A549 (cell line): ENCODE measurements at regions not wholly inside any gene's neighbourhood (a gene's known extent, or its start where the extent isn't known, plus 50 kb on each side); places are given as distances from the start of the nearest gene placed in this dataset.
"Not testable (repeated sequence)": the region's sequence is repeated elsewhere in the genome, so short reads cannot be mapped to it uniquely, and the experiment has no call there.

Experiments
- ATAC-seq, 2 experiments: fragments of 200-7000 bp in 1 of 2; fragments of >200 bp in 1 of 2; cut with Nextera tagmentation in 1 of 2; cut with Tn5 transposase in 1 of 2; 3 replicates each; pipeline versions ENCODE4 v1.8.0 to v1.9.1; 2018 to 2020; ENCODE audit warnings: mild to moderate bottlenecking in 1 of 2, moderate library complexity in 1 of 2
- CTCF ChIA-PET: fragments of 300-600 bp; sonication (Branson Sonifier 250); formaldehyde crosslinking; extraction: SDS; loops from one replicate; lab custom pipeline; 2021; ENCODE audit warnings: antibody characterized with exemption, inconsistent platforms; lab: Yijun Ruan, JAX
- POLR2A ChIA-PET: fragments of 350-600 bp; formaldehyde crosslinking; extraction: SDS; loops from one replicate; lab custom pipeline; 2021; ENCODE audit warnings: antibody characterized with exemption, inconsistent platforms; lab: Yijun Ruan, JAX
- DNase-seq, 2 experiments: peaks; one replicate each; pipeline versions ENCODE4 v3.0.0 to v3.0.0-alpha.2; 2011 to 2016; ENCODE audit warnings: low read depth in 1 of 2, low spot score in 1 of 2
- FAIRE-seq: peaks from 2 replicates; lab custom pipeline; 2011; peaks lifted over from hg19 to GRCh38; lab: Jason Lieb, UNC
- H3K27ac ChIP-seq, 2 experiments: fragments of >200 bp; sonication (Bioruptor Twin); formaldehyde crosslinking; 3 replicates each; pipeline ENCODE4 v1.5.1; 2016 to 2017
- H3K4me1 ChIP-seq: fragments of >200 bp; sonication (Bioruptor Twin); formaldehyde crosslinking; 3 replicates; pipeline ENCODE4 v1.6.1; 2016
- H3K4me2 ChIP-seq: fragments of >200 bp; sonication (Bioruptor Twin); formaldehyde crosslinking; 3 replicates; pipeline ENCODE4 v1.6.1; 2016
- H3K4me3 ChIP-seq: fragments of >200 bp; sonication (Bioruptor Twin); formaldehyde crosslinking; 3 replicates; pipeline ENCODE4 v1.5.1; 2016
- H3K9me3 ChIP-seq: fragments of >200 bp; sonication (Bioruptor Twin); formaldehyde crosslinking; 3 replicates; pipeline ENCODE4 v1.6.1; 2016
- ESRRA ChIP-seq: fragments of 150-350 bp; IDR thresholded peaks from 2 replicates; pipeline ENCODE4 v1.6.1; 2014; ENCODE audit warnings: mild to moderate bottlenecking, low read length, borderline replicate concordance
- FOSL2 ChIP-seq, 2 experiments: fragments of 450-650 bp in 1 of 2; fragments of >200 bp in 1 of 2; sonication (Bioruptor Twin) in 1 of 2; formaldehyde crosslinking; IDR thresholded peaks; 2 replicates each; pipeline versions ENCODE4 v1.5.0 to v1.6.1; 2016 to 2020; ENCODE audit warnings: mild to moderate bottlenecking in 1 of 2, moderate library complexity in 1 of 2
- GATA3 ChIP-seq: IDR thresholded peaks from 2 replicates; pipeline ENCODE4 v1.6.1; 2012; ENCODE audit warnings: borderline replicate concordance
- HOXB13 ChIP-seq: fragments of 250-450 bp; sonication (Bioruptor Pico); IDR thresholded peaks from 2 replicates; pipeline ENCODE4 v1.5.0; 2020; ENCODE audit warnings: low read depth, mild to moderate bottlenecking, moderate library complexity
- JUN ChIP-seq, 2 experiments: fragments of >200 bp; sonication (Bioruptor Twin); formaldehyde crosslinking; IDR thresholded peaks; 2 replicates in 1 of 2; 3 replicates in 1 of 2; pipeline ENCODE4 v1.6.1; 2016 to 2017
- KDM1A ChIP-seq: fragments of 200-600 bp; sonication (generic); IDR thresholded peaks from 2 replicates; pipeline ENCODE4 v1.6.1; 2016; ENCODE audit warnings: low read depth, mild to moderate bottlenecking
- KDM5A ChIP-seq: fragments of 200-600 bp; sonication (generic); IDR thresholded peaks from 2 replicates; pipeline ENCODE4 v1.6.1; 2016; ENCODE audit warnings: antibody characterized with exemption, mild to moderate bottlenecking
- NPAS2 ChIP-seq: fragments of 250-450 bp; sonication (Bioruptor Pico); IDR thresholded peaks from 2 replicates; pipeline ENCODE4 v1.8.0; 2022; ENCODE audit warnings: mild to moderate bottlenecking, moderate library complexity, borderline replicate concordance
- PHF8 ChIP-seq: fragments of 200-600 bp; sonication (generic); IDR thresholded peaks from 2 replicates; pipeline ENCODE4 v1.6.1; 2016; ENCODE audit warnings: low read depth, mild to moderate bottlenecking, antibody characterized with exemption, moderate library complexity, borderline replicate concordance
- RNF2 ChIP-seq: fragments of 200-600 bp; sonication (generic); IDR thresholded peaks from 2 replicates; pipeline ENCODE4 v1.6.1; 2016; ENCODE audit warnings: low read depth, mild to moderate bottlenecking, antibody characterized with exemption, moderate library complexity, borderline replicate concordance
- SREBF2 ChIP-seq: fragments of 450-650 bp; IDR thresholded peaks from 2 replicates; pipeline ENCODE4 v1.6.1; 2014; ENCODE audit warnings: mild to moderate bottlenecking, moderate library complexity
- TFCP2L1 ChIP-seq: fragments of 250-450 bp; sonication (Bioruptor Pico); IDR thresholded peaks from 2 replicates; pipeline ENCODE4 v1.5.0; 2021; ENCODE audit warnings: mild to moderate bottlenecking
- TP53 ChIP-seq: fragments of 250-450 bp; sonication (Bioruptor Pico); IDR thresholded peaks from 2 replicates; pipeline ENCODE4 v1.5.0; 2021; ENCODE audit warnings: mild to moderate bottlenecking, moderate library complexity
- WGBS: methylation state at CpG from one replicate; pipeline ENCODE4 v1.1.6; 2017; ENCODE audit errors: missing lambda C conversion rate; 5-methylcytosine and 5-hydroxymethylcytosine counted together
- TF ChIP-seq, protein P1 (sequence below): IDR thresholded peaks from 2 replicates; pipeline ENCODE4 v1.6.1; 2012
- TF ChIP-seq, protein P2 (sequence below): fragments of >200 bp; sonication (Bioruptor Twin); formaldehyde crosslinking; IDR thresholded peaks from 3 replicates; pipeline ENCODE4 v1.6.1; 2016
- TF ChIP-seq, protein P3 (sequence below): fragments of >200 bp; sonication (Bioruptor Twin); formaldehyde crosslinking; IDR thresholded peaks from 3 replicates; pipeline ENCODE4 v1.5.1; 2016
- TF ChIP-seq, protein P4 (sequence below): IDR thresholded peaks from 2 replicates; pipeline ENCODE4 v1.6.1; 2012

DNA sequence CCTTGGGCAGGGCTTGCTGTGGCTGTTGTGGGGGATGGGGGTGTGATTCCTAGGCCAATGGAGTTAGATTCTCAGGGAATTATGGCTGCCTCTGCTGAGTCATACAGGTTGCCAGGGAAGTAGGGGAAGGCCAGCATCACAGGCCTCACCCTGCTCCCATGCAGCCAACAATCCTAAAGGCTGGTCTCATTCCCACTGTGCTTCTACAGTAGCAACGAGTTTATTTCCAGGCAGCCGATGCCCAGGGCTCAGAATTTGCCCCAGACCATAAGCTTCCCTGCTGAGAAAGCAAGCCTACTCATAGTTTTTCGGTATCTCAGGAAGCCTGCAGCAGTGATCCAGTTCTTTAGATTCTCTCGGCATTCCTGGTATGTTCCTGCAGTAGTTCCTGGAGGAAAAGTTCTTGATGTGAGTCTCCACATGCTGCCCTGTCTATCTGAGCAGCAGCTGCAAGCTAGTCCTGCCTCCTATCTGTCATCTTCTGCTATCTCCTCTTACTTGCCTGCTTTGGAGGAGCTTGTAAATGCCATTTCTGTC lies 59.3 kb upstream of the SELENOP start:
- FAIRE-seq (no peak), DNase-seq (peak in 1 of 2 experiments; percentile 10), ATAC-seq (no peak; a peak in 1 of 6 replicates)
- no peak overlapping the region for H3K4me3 ChIP-seq
- no peaks in the 10 kb centered on the region for H3K9me3 ChIP-seq
- ChIA-PET POLR2A (no interaction called here), CTCF (interaction anchor here (0.9 to 1.7 kb wide), 4 partner anchors 12 to 52 kb away, joined by 3 to 8 read pairs (median 4); no protein-coding TSS in a partner anchor)
- H3K4me2 ChIP-seq, result no peak overlapping the region
- no peak for TF ChIP-seq GATA3
- no peak for TF ChIP-seq KDM1A
- TF ChIP-seq, protein P1, sequence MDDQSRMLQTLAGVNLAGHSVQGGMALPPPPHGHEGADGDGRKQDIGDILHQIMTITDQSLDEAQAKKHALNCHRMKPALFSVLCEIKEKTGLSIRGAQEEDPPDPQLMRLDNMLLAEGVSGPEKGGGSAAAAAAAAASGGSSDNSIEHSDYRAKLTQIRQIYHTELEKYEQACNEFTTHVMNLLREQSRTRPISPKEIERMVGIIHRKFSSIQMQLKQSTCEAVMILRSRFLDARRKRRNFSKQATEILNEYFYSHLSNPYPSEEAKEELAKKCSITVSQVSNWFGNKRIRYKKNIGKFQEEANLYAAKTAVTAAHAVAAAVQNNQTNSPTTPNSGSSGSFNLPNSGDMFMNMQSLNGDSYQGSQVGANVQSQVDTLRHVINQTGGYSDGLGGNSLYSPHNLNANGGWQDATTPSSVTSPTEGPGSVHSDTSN, result no peak
- TF ChIP-seq, protein P2, sequence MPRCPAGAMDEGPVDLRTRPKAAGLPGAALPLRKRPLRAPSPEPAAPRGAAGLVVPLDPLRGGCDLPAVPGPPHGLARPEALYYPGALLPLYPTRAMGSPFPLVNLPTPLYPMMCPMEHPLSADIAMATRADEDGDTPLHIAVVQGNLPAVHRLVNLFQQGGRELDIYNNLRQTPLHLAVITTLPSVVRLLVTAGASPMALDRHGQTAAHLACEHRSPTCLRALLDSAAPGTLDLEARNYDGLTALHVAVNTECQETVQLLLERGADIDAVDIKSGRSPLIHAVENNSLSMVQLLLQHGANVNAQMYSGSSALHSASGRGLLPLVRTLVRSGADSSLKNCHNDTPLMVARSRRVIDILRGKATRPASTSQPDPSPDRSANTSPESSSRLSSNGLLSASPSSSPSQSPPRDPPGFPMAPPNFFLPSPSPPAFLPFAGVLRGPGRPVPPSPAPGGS, result no peak
- no peak for TF ChIP-seq FOSL2 (IDR thresholded peaks at IDR 0.05)
- no peak for TF ChIP-seq FOSL2 (CRISPR knock-in tag; IDR thresholded peaks at IDR 0.05)
- no peak for TF ChIP-seq PHF8
- TF ChIP-seq JUN (IDR thresholded peaks at IDR 0.05), result no peak
- no peak for TF ChIP-seq SREBF2
- TF ChIP-seq, protein P3, sequence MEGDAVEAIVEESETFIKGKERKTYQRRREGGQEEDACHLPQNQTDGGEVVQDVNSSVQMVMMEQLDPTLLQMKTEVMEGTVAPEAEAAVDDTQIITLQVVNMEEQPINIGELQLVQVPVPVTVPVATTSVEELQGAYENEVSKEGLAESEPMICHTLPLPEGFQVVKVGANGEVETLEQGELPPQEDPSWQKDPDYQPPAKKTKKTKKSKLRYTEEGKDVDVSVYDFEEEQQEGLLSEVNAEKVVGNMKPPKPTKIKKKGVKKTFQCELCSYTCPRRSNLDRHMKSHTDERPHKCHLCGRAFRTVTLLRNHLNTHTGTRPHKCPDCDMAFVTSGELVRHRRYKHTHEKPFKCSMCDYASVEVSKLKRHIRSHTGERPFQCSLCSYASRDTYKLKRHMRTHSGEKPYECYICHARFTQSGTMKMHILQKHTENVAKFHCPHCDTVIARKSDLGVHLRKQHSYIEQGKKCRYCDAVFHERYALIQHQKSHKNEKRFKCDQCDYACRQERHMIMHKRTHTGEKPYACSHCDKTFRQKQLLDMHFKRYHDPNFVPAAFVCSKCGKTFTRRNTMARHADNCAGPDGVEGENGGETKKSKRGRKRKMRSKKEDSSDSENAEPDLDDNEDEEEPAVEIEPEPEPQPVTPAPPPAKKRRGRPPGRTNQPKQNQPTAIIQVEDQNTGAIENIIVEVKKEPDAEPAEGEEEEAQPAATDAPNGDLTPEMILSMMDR, result no peak
- TF ChIP-seq TFCP2L1 (CRISPR knock-in tag), result no peak
- no peak for TF ChIP-seq HOXB13
- TF ChIP-seq RNF2, result no peak
- TF ChIP-seq KDM5A, result no peak
- no peak for TF ChIP-seq ESRRA
- TF ChIP-seq, protein P4, sequence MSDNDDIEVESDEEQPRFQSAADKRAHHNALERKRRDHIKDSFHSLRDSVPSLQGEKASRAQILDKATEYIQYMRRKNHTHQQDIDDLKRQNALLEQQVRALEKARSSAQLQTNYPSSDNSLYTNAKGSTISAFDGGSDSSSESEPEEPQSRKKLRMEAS, result no peak
- TF ChIP-seq NPAS2 (CRISPR knock-in tag), result no peak
- TF ChIP-seq TP53 (CRISPR knock-in tag), result no peak
- WGBS, result 41% methylated on average over 4 of the region's 4 CpGs
- H3K4me1 ChIP-seq, result no peaks in the 10 kb centered on the region
- no peak overlapping the region for H3K27ac ChIP-seq

DNA sequence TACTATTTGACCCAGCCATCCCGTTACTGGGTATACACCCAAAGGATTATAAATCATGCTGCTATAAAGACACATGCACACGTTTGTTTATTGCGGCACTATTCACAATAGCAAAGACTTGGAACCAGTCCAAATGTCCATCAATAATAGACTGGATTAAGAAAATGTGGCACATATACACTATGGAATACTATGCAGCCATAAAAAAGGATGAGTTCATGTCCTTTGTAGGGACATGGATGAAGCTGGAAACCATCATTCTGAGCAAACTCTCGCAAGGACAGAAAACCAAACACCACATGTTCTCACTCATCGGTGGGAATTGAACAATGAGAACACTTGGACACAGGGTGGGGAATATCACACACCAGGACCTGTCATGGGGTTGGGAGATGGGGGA lies 56.7 kb upstream of the SELENOP start:
- H3K27ac ChIP-seq, DNase-seq, ATAC-seq, H3K4me2 ChIP-seq, POLR2A ChIA-PET, FAIRE-seq, CTCF ChIA-PET, H3K4me1 ChIP-seq, H3K4me3 ChIP-seq, H3K9me3 ChIP-seq: not testable (repeated sequence)
- 56% methylated on average over 5 of the region's 5 CpGs for WGBS

DNA sequence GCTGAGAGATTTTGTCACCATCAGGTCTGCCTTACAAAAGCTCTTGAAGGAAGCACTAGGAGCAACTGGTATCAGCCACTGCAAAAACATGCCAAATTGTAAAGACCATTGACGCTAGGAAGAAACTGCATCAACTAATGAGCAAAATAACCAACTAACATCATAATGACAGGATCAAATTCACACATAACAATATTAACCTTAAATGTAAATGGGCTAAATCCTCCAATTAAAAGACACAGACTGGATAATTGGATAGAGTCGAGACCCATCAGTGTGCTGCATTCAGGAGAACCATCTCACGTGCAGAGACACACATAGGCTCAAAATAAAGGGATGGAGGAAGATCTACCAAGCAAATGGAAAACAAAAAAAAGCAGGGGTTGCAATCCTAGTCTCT lies 53.1 kb upstream of the SELENOP start:
- H3K4me1 ChIP-seq, result not testable (repeated sequence)

More for the DNA sequence above, 53.1 kb upstream of the SELENOP start:
- H3K4me2 ChIP-seq, POLR2A ChIA-PET, H3K4me3 ChIP-seq, DNase-seq, ATAC-seq, H3K9me3 ChIP-seq, CTCF ChIA-PET, H3K27ac ChIP-seq, FAIRE-seq: not testable (repeated sequence)
- WGBS, result 5% methylated on average over 3 of the region's 3 CpGs
